NCI-H2081 treated with DMSO at 0.1 percent for 48 hours (cell line): ENCODE measurements at regions not wholly inside any gene's neighbourhood (a gene's known extent, or its start where the extent isn't known, plus 50 kb on each side); places are given as distances from the start of the nearest gene placed in this dataset.
"Not testable (repeated sequence)": the region's sequence is repeated elsewhere in the genome, so short reads cannot be mapped to it uniquely, and the experiment has no call there.

Source experiments
- DNase-seq: peaks from one replicate; lab custom pipeline; 2025; lab: John Stamatoyannopoulos, UW

DNA sequence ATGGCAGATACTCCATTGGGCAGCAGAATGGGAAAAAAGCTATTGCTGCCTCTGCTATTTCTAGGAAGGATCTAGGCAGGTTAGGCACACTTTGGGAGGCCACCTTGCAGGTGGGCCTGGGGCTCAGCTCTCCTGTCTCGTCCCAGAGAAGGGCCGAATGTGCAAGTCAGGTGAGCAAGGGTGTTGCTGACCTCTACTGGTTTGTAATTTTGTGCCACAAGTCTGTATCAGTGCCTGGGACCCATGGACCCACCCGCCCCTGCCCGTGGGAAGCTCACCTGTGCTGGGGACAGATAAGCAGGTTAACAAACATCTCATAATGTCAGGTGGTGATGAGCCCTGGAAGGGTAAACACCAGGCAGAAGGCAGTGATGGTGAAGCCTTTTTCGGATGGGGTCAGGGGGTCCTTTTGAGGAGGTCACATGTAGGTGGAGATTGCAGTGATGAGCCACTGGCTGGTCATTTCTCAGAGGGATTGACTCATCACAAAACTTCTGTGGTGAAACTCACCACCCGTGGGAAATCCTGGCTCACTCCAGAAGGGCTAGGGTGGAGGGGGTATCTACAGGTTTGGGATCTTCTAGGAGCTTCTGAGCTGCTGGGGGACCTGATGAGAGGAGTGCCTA is 161.3 kb downstream of the KLF13 start:
- no peak for DNase-seq

DNA sequence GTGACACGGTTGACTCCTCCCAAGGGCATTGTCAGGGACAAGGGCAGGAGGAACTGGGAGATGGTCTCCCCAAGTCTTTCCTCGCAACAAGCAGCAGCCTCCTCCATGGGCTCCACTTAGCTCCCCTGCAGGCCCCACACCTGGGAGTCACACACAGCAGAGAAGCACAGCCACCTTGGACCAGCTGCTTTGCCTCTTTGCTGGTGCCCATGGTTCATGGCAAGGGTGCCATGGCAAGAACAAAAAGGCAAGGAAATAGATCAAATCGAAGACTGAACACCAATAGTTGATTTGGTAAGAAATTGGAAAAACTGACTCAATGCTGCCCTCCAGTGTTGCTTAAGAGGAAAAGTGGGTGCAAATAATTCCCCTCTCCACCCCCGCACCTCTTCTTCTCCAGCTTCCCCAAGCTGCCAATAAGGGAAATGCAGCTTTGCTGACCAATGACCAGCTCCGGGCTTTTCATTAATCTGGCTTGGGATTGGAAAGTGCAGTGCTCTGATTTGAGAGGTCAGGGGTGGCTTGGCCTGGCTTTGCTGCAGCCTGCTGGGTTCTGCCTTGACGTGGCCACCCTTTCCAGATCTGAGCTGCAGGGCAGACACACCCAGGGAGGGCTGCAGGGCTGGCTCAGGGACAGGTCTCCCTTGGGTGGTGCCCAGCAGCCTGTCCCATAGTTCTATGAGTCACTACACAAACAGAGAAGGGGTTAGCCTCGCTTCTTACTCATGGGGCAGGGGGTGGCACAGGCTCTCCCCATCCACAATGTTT is 162.0 kb downstream of the KLF13 start:
- DNase-seq, result no peak

- DNase-seq, result no peak
Observed at GRCh38 chr15:31489281-31489680, 162.6 kb downstream of the KLF13 start.

- DNase-seq, result no peak
Observed at GRCh38 chr15:31489801-31490646, 163.4 kb downstream of the KLF13 start.

GRCh38 chr15:31494786-31495185 is 168.2 kb downstream of the KLF13 start:
- no peak for DNase-seq

DNA sequence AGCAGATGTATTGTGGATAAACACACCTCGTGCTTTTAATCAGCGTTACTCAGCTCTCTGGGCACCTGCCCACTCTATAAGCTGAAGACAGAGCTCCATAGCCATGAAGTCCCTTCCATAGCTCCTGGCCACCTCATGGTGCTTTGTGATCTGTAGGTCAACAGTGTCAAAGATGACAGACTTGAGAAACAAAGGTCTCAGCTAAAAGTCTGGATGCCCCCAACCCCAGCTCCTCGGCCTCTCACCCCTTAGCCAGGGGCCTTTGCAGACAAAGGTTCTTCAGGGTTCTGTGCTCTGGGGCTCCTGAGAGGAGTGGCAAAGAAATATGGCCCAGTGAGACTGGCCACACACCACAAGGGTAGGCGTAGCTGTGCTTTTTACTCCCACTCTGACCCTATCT is 168.6 kb downstream of the KLF13 start:
- no peak for DNase-seq

GRCh38 chr15:31497838-31498237 is 171.2 kb downstream of the KLF13 start:
- no peak for DNase-seq

GRCh38 chr15:31498329-31498728 is 171.7 kb downstream of the KLF13 start:
- no peak for DNase-seq

DNA sequence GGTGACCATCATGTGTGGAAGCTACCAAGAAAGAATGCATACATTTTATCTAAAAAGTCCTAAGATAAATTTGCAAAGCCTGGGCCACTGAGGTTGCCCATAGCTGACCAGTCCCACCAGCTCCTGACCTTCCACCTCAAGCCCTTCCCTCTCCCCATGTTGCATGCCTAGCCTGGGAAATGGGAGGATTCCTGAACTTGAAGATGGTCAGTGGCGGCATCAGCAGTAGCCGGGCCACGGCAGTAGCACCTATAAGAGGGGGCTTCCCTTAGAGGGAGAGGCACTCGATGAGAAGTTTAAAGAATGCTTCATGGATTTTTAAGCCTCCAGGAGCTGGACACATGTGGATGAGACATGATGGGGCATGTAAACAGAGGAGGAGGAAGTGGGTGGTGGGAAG is 172.1 kb downstream of the KLF13 start:
- no peak for DNase-seq

- no peak for DNase-seq
Observed at GRCh38 chr15:31499236-31499952, 172.8 kb downstream of the KLF13 start.

GRCh38 chr15:31499953-31500765 is 173.5 kb downstream of the KLF13 start:
- DNase-seq, result no peak

DNA sequence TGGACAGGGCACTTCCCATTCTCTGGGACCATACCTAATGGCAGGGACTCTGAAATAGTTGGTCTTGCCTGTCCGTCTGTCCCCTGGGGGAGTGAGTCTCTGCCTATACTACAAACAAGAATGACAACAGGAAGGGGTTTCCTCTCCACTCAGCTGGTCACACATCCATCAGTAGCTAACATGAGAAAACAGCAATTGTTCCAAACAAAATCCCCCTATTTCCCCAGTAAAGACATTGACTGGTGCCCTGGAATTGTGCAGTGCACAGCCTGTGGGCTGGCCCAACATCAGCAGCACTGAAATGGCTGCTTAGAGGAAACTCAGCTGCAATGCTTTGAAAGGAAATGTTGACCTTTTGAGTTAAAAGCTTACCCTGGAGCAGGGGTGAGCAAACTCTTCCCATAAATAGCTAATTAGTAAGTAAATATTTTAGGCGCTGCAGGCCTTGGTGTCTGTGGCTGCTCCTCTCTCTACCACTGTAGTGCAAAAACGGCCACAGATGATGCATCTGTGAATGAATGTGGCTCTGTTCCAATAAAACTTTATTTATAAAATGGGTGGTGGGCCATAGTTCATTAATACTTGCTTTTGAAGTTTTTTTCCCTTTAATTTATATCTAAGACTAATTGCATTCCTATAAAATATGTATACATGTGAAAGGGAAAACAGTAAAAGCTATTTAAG is 174.3 kb downstream of the KLF13 start:
- DNase-seq, result no peak

DNA sequence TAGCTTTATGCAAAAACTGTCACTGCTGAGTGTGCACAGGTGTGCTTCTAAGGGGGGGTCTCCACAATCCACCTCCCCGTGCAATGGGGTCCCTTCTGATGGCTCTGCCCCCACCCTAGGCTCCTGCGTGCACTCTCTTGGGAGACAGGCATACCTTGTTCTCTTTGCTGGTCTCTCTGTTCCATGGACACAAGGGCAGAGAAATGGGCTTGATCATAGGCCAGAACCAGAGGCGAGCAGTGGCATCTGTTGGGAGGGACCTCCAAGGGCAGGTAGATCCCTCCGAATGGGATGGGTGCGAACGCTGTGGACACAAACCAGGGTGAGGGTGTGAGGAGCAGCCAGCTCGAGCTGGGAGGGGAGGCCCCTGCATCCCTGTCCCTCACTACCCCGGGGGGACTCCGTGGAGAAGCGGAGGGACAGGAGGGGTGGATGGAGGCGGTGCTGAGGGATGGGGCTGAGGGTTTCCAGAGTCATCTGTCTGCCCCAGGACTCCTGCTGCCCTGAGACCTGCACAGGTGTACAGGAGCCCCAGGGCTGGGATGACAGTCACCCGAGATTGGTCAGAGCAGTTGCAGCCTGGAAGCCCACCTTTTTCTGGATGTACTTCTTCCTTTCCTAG is 175.0 kb downstream of the KLF13 start:
- DNase-seq, result no peak

GRCh38 chr15:31502541-31503229 is 176.1 kb downstream of the KLF13 start:
- DNase-seq, result no peak

DNA sequence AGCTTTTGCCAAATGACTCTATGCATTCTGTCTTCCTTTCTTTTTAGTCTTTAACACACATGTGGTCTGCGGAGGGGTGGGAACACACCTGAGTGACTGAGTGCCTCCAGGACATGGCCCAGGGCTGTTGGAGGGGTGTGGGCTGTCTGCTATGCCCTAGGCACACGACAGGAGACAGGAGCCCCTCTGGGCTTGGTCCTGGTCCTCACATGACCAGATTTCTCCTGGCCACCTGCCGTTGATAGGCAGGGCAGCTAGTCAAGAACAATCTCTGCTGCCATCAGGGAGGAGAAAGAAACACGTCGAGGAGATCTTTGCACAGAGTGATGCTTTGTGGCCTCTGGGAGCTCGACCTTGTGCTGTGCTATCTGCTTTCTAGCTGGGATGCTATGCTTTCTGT is 176.6 kb downstream of the KLF13 start:
- no peak for DNase-seq

- DNase-seq, result no peak
Observed at GRCh38 chr15:31503758-31504461, 177.3 kb downstream of the KLF13 start.

DNA sequence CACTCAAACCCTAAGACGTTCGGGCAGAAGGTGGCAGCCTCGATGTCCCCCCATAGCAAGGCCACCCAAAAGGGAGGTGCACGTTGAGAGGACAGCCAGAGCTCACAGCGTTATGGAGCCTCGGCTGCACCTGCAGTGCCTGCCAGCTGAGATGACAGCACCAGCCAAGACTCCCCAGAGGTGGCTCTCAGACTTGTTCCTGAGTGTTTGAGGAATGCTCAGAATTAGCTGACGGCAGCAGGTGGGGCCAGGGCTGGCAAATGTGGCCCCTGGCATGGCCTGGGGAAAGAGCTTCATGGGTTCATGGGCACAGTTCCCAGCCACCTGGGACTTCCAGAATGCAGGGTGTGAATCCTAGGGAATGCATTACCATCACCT is 177.8 kb downstream of the KLF13 start:
- no peak for DNase-seq

GRCh38 chr15:31507573-31507972 is 180.9 kb downstream of the KLF13 start:
- DNase-seq, result not testable (repeated sequence)

- DNase-seq, result no peak
Observed at GRCh38 chr15:31508656-31509055, 182.0 kb downstream of the KLF13 start.
